ENCODE measurements at regions not wholly inside any gene's neighbourhood (a gene's known extent, or its start where the extent isn't known, plus 50 kb on each side); places are given as distances from the start of the nearest gene placed in this dataset.

GRCh38 chr18:78396077-78396476 is 583.5 kb upstream of the SALL3 start:
- WGBS, 4 donors = 89 to 94% (median 92%) methylated on average over 16 of the region's 16 CpGs
- H3K27ac ChIP-seq = no peak overlapping the region
- ATAC-seq = no peak
- intact Hi-C loops (cut with DNase I) = no loop called here
- peaks cover 0 to 11% (median 0%) of the 10 kb centered on the region in 9 donors for H3K27me3 ChIP-seq
- no peaks in the 10 kb centered on the region for H3K36me3 ChIP-seq
- no peak for DNase-seq
- no peak overlapping the region for H3K4me3 ChIP-seq
- no peak for TF ChIP-seq CTCF (IDR thresholded peaks at IDR 0.05)
- TF ChIP-seq POLR2A (IDR thresholded peaks at IDR 0.05) = no peak
- peaks cover 0 to 7% (median 0%) of the 10 kb centered on the region in 12 donors for H3K9me3 ChIP-seq
- H3K4me1 ChIP-seq = no peaks in the 10 kb centered on the region

- WGBS, 4 donors = 80 to 87% (median 82%) methylated on average over 10 of the region's 10 CpGs
- Histone ChIP-seq H3K4me1 (no peaks in the 10 kb centered on the region), H3K36me3 (no peaks in the 10 kb centered on the region), H3K9me3 (peaks cover 0 to 7% (median 0%) of the 10 kb centered on the region in 12 donors), H3K27ac (no peak overlapping the region), H3K27me3 (peaks cover 0 to 11% (median 0%) of the 10 kb centered on the region in 9 donors), H3K4me3 (no peak overlapping the region)
- no peak for DNase-seq
- intact Hi-C loops (cut with DNase I) = no loop called here
- no peak for TF ChIP-seq POLR2A (IDR thresholded peaks at IDR 0.05)
- TF ChIP-seq CTCF (IDR thresholded peaks at IDR 0.05) = no peak
- no peak for ATAC-seq
Measured at GRCh38 chr18:78396756-78397155, 582.9 kb upstream of the SALL3 start.

GRCh38 chr18:78399992-78400503 is 579.6 kb upstream of the SALL3 start:
- no peaks in the 10 kb centered on the region for H3K36me3 ChIP-seq
- ATAC-seq = no peak
- 45 to 70% (median 57%) methylated on average over 20 to 25 of the region's 25 CpGs for WGBS, 4 donors
- peaks cover 0 to 11% (median 0%) of the 10 kb centered on the region in 9 donors for H3K27me3 ChIP-seq
- intact Hi-C loops (cut with DNase I) = no loop called here
- peaks cover 0 to 7% (median 0%) of the 10 kb centered on the region in 12 donors for H3K9me3 ChIP-seq
- no peak for DNase-seq
- H3K4me3 ChIP-seq = no peak overlapping the region
- TF ChIP-seq POLR2A (IDR thresholded peaks at IDR 0.05) (no peak), CTCF (IDR thresholded peaks at IDR 0.05) (no peak)
- no peak overlapping the region for H3K27ac ChIP-seq
- H3K4me1 ChIP-seq = no peaks in the 10 kb centered on the region

- DNase-seq (no peak), ATAC-seq (no peak)
- Histone ChIP-seq H3K9me3 (peaks cover 0 to 5% (median 0%) of the 10 kb centered on the region in 12 donors), H3K27ac (no peak overlapping the region), H3K4me3 (no peak overlapping the region), H3K4me1 (no peaks in the 10 kb centered on the region), H3K36me3 (no peaks in the 10 kb centered on the region), H3K27me3 (peaks cover 0 to 12% (median 0%) of the 10 kb centered on the region in 9 donors)
- 84 to 88% (median 86%) methylated on average over 7 of the region's 7 CpGs for WGBS, 4 donors
- intact Hi-C loops (cut with DNase I) = no loop called here
- no peak for TF ChIP-seq POLR2A (IDR thresholded peaks at IDR 0.05)
- TF ChIP-seq CTCF (IDR thresholded peaks at IDR 0.05) = no peak
Measured at GRCh38 chr18:78402440-78402839, 577.2 kb upstream of the SALL3 start.

Data from heart left ventricle (tissue), 16 donors.